ENCODE measurements at regions not wholly inside any gene's neighbourhood (a gene's known extent, or its start where the extent isn't known, plus 50 kb on each side); places are given as distances from the start of the nearest gene placed in this dataset.
"Not testable (repeated sequence)": the region's sequence is repeated elsewhere in the genome, so short reads cannot be mapped to it uniquely, and the experiment has no call there.

DNA sequence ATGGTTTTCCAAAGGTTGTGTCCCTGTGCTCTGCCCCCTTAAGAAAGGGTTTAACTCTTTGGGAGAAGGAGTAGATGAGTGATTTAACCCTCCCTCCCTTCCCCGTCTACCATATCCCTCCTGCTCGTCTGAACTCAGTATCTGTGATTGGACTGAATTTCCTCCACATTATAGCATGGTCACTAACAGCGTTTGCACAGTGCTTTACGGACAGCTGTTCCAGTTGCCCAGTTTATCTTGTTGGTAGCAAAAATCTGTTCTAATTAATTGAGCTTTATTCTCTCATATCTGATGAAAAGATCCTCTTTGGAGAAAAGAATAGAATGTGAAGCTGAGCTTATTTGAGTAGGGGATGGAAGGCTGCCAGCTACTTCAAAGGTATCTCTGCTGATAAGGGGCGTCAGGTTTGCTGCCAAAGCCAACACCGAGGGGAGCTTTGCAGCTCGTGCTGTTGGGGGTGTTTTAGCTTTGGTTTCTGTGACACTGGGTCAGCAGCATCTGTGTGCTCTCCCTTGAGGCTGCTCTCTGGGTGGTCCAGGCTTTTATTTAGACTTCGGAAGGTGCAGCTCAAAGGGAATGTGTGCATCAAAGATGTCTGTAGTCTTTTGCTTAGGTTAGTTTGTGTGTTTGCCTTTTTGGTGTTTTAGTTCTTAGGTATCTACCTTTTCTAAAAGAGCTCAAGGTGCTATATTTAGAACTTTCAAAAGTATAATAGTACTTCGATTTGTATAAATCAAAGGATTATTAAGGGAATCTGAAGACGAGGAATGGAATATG lies 118.8 kb upstream of the IKBKE start:
- CTCF ChIA-PET; DNase-seq (ENCODE audit: extremely low spot score); POLR2A ChIA-PET: not testable (repeated sequence)

DNA sequence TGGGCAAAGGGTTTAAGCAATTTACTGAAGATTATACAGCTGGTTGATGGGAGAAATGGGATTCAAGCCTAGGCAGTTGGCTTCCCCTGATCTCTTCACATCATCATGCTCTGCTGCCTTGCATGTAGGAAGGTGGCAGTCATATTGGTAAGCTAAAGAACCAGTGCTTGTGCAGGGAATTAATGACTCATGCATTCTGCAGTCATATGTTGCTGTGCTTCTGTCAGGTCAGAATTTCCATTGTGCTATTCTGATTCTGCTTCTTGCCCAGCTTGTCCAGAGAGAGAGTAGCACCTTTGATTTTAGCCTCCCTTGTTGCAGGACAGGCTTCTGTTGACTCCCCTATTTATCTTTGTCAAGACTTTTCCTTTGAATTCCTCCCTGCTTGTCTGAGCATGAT lies 114.0 kb upstream of the IKBKE start:
- DNase-seq (ENCODE audit: extremely low spot score); POLR2A ChIA-PET; CTCF ChIA-PET: not testable (repeated sequence)

DNA sequence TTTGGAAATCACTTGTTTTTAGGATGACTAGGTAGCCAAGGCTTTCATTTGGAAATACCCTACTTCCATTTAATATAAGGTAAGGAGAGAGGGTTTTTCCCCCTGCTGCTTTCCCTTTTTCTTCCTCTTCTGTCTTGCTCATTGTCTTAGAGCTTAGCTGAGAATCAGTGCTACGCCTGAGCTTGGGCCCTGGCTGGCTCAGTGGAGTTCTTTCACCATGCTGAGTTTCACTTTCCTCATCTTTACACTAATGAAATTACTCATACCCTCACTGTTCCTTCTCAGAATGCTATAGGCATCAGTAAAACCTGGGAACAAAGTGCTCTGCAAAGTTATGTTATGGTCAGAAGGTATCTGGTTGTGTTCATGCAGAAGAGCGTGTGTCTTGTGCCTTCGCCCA lies 112.3 kb upstream of the IKBKE start:
- DNase-seq (ENCODE audit: extremely low spot score); CTCF ChIA-PET; POLR2A ChIA-PET: not testable (repeated sequence)

DNA sequence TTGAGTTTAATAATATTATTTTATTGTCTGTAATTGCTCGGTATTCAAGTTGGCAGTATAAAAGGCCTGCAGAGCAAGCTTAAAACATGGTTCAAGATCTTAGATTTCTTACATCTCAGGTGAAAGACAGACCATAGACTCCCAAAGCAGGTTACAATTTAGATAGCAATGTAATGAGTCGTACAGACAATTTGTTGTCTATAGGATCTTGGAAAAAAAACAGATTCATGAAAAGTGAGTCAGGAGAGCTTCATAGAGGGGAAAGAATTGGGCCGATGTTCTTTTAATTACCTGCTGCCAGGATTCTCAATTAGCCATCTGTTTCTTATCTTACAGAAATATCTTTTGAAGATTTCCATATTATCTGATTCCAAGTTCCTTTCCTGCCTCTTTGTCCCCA lies 111.5 kb upstream of the IKBKE start:
- DNase-seq (ENCODE audit: extremely low spot score); CTCF ChIA-PET; POLR2A ChIA-PET: not testable (repeated sequence)

DNA sequence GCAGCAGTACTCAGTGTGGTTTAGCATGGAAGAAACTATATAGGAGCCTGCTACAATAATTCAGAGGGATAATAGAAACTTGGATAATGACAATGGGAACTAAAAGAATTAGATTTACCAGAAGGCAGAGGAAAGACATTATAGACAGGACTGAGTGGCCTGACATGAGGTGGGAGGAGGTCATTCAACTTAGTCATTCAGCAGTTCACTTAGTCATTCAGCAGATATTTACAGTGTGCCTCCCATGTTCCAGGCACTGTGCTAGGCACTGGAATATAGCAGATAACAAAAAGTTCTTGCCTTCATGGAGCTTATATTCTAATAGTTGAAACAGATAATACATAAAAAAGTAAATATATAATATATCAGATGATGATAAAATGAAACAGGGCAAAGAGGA lies 110.9 kb upstream of the IKBKE start:
- CTCF ChIA-PET; DNase-seq (ENCODE audit: extremely low spot score); POLR2A ChIA-PET: not testable (repeated sequence)

DNA sequence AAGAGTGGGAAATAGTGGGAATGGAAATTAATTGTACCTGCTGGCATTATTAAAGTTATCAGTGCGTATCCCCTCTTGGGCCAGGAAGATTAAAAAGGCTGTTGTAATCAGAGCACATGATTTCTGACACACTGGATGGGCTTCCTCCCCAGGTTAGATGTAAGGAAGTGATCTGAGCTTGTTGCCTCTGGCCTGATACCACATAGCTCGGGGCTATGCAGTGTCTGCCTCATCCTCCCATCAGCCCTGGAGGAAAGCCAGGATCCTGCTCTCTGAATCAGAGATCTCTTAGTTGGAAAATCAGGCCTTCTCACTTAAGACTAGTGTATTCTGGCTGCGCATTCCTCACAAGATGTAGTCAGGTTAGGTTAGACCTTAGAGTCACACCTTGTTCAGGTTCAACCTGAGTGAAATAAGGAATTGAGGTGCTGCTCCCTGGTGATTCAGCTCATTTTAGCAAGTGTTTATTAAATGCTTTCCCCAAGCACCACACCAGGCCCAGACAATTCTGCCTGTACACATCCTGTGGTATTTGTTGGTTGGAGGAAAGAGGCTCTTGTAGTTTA lies 108.2 kb upstream of the IKBKE start:
- DNase-seq (ENCODE audit: extremely low spot score); POLR2A ChIA-PET; CTCF ChIA-PET: not testable (repeated sequence)

DNA sequence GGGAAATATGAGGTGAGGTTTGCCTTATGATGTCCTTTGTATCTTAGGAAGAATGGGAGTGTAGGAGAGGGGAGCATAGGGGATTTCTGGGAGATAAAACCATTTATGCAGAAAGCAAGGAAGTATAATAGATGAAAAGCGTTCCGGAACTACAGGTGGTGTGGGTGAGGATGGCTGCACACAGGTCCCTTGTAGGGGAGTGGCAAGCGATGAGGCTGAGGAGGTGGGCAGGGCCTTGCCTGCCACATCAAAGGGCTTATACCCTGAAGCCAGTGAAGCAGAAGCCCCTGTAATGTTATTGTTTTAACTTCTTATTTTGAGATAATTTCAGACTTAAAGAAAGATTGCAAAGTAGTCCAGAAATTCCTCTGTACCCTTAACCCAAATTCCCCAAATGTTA lies 107.3 kb upstream of the IKBKE start:
- DNase-seq (ENCODE audit: extremely low spot score); POLR2A ChIA-PET; CTCF ChIA-PET: not testable (repeated sequence)

DNA sequence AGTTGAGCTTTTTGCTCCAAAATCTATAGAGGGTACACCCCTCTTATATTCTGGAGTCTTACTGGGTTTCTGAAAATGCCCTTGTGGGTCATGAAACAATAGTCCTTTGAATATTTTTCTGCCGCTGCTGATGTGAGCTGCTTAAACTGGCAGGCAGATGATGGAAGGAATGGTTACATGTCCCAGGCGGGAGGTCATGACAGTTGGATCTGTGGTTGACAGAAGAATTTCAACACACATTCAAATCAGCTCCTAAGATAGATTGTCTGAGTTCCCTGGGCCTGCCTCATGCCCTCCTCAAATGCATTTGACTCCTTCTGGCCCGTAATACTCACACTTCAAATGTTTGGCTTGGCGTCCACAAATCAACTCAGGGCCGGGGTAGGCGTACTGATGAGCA lies 105.0 kb upstream of the IKBKE start:
- DNase-seq (ENCODE audit: extremely low spot score); POLR2A ChIA-PET; CTCF ChIA-PET: not testable (repeated sequence)

DNA sequence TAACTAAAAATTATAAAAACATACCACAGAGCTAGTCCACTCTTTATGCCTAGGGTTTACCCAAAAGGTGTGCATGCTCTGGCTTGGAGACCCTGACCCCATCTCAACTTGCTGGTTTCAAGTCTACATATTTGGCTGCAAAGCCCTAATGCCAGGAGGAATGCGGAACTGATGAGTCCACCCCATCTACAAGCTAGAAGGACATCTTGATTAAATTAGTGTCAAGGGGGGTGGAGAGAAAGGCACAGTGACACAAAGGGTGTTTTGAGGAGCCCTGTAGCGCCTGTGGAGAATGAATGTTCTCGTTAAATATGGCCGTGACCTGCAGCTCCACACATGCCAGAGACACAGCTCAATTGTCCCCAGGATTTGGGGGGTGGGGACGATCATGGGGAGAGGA lies 104.1 kb upstream of the IKBKE start:
- POLR2A ChIA-PET; DNase-seq (ENCODE audit: extremely low spot score); CTCF ChIA-PET: not testable (repeated sequence)

DNA sequence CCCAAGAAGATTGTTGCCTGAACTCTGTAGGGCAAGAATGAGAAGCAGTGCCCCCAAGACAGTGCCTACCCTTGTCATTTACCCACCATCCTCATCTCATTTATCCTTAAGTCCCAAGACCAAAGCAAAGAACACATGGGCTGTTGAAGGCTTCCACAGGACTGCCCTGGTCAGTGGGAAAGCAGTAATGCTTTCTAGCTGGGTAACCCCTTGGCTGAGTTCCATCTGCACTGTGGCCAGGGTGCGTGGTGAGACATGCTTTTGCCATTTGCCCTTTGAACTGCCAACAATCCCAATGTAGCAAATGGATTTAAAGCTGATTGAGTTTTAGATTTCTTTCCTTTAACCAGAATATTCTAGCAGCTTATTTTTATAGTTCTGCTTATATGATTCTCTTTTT lies 103.5 kb upstream of the IKBKE start:
- POLR2A ChIA-PET; DNase-seq (ENCODE audit: extremely low spot score); CTCF ChIA-PET: not testable (repeated sequence)

DNA sequence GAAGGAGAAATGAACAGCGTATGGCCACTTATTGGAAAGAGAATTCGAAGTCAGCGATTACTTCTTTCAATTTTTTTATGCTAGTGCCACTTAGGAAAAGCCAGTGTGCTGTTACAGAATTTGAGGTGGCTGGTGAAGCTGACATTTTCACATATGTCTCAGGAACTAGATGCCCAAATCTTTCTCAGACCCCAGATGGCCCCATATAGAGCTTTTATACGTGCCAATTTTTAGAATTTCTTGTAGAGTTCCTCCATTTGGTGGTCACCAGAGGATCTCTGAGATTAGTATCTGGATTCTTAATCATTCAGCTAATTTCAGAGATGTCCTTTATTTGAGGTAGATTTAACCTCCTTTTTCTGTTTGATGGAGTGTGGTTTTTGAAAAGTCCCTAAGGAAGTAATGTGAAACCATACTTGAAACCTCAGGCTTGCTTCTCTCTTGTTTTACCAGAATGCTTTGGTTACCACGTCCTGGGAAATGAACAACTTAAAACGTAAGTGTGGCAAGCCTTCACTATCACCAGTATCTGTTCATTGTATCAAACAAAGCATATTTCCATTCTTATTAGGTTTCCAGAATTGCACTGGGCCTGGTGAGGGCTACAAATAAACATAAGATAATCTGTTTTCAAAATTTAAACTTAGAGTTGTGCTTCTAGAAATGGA lies 102.2 kb upstream of the IKBKE start:
- DNase-seq (ENCODE audit: extremely low spot score); CTCF ChIA-PET; POLR2A ChIA-PET: not testable (repeated sequence)

DNA sequence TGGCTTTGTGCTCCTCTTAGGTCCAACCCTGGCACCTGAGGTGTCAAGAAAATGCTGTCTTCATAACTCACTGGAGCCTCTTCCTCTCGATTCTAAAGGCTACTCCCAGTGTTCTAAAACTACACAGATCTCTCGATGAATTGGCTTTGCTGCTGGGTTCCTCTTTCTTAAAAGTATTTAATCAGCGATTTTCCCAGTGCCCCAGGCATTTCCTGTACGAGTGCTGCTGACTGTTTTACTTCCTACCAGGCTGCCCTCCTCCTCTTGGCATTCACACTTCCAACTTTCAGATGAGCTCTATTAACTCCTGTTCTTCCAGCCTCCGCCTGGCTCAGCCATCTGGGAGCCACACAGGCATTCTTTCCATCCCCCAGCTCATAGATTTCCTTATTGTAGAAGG lies 95.6 kb upstream of the IKBKE start:
- DNase-seq (ENCODE audit: extremely low spot score); CTCF ChIA-PET; POLR2A ChIA-PET: not testable (repeated sequence)

DNA sequence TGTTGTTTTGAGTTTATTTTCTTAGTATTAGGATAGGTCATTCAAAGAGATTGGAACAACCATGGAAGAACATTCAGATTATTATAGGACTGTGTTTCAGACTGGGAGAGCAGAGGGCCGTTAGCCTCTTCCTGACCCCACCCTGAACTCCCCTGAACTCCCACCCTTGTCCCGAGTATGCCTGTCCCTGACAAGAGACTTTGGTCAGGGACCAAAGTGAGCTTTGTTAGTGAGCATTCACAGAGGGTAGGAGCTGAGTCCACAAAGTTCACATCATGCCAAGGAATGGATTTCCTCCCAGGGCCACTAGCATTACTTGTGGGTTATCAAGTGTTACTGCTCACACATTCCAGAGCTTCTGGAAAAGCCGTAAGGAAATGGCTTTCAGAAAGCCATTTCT lies 94.7 kb upstream of the IKBKE start:
- POLR2A ChIA-PET; DNase-seq (ENCODE audit: extremely low spot score); CTCF ChIA-PET: not testable (repeated sequence)

DNA sequence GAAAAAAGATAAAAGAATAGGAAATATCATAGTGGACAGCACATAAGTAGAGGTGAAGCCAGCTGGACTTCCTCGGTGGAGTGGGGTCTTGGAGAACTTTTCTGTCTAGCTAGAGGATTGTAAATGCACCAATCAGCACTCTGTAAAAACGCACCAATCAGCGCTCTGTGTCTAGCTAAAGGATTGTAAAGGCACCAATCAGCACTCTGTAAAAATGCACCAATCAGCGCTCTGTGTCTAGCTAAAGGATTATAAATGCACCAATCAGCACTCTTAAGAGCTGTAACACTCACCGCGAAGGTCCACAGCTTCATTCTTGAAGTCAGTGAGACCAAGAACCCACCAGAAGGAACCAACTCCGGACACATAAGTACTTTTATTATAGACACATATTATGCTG lies 91.8 kb upstream of the IKBKE start:
- POLR2A ChIA-PET; CTCF ChIA-PET; DNase-seq (ENCODE audit: extremely low spot score): not testable (repeated sequence)

DNA sequence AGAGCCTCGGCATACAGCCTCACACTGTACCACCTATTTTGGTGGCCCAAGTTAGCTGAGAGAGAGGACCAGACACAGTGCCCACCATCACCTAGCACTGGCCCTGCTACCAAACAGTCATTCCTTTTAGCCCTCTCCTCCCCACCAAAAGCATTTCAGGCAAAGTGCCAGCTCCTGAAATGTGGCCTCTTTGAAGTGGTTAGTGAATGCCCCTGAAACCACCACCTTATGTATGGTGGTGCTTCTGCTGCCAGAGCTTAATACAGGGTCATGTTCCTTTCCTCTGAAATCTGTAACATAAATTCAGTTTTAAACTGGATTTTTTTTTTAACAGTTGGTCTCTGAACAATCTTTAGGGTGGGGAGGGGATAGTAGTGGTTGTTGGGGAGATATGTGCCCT lies 91.0 kb upstream of the IKBKE start:
- CTCF ChIA-PET; DNase-seq (ENCODE audit: extremely low spot score); POLR2A ChIA-PET: not testable (repeated sequence)

DNA sequence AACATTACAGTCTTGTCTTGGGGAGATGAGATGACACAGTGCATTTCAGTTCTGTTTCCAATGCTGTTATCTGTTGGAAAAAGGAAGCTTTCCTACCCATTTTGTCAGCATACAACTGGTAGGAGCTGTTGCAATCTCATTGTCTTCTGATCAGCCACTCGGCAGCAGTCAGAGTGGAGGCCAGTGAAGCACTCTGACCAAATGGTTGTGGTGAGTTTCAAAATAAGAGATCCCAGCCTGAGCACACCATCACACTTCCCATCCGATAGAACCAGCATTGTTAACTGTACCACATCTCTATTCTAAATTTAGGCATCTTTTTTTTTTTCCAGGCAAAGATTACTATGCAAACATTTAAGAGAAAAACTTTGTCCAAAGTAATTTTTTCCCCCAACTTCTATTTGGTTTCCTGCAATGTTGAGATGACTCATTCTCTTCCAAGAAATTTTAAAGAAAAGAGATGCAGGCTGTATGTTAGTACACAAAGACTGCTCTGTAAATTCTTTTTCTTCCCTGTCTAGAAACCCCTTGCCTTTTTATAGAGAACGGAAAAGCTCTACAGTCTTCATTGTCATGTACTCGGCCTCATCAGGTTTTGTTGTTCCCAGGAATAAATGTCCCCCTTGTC lies 90.0 kb upstream of the IKBKE start:
- POLR2A ChIA-PET; CTCF ChIA-PET; DNase-seq (ENCODE audit: extremely low spot score): not testable (repeated sequence)

DNA sequence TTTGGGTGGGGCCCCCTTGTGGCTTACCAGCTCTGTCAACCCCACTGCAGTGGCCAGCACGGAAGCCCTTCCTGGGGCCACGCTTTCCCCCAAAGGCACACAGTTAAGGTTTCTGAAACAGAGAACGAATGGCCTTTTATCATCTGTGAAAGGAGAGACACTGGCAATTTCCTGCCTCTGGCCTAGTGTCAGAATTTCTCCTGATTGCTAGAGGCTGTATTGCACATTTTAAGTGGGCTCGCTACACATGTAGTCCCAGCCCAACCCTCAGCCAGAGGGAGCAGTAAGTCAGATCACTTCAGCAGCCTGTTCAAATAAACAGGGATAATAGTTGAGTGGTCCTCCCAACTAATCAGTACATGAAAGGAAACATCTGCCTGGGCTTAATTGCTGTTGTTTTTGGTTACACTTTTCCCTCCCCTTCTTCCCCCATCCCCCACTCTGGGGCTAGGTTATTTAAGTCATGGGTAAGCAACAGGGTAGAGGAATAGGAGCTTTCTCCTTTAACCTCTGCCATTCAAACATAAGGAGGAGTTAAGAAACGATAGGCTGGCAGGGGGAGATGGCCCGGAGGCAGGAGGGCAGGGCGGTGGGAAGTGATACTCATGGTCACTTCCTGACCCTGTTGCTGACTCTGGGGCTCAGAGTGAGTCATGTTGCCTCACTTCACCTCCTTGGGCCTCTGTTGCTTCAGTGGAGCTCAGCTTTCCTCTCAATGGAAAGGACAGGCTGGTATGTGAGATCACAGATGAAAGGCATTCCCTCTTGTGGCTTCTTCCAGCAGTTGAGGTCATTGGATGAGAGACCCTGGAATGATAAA lies 89.3 kb upstream of the IKBKE start:
- DNase-seq (ENCODE audit: extremely low spot score); POLR2A ChIA-PET; CTCF ChIA-PET: not testable (repeated sequence)
